A549 (cell line): ENCODE measurements at regions not wholly inside any gene's neighbourhood (a gene's known extent, or its start where the extent isn't known, plus 50 kb on each side); places are given as distances from the start of the nearest gene placed in this dataset.

ENCODE experiments used
- ATAC-seq, 2 experiments: fragments of 200-7000 bp in 1 of 2; fragments of >200 bp in 1 of 2; cut with Nextera tagmentation in 1 of 2; cut with Tn5 transposase in 1 of 2; 3 replicates each; pipeline versions ENCODE4 v1.8.0 to v1.9.1; 2018 to 2020; ENCODE audit warnings: mild to moderate bottlenecking in 1 of 2, moderate library complexity in 1 of 2
- CTCF ChIA-PET: fragments of 300-600 bp; sonication (Branson Sonifier 250); formaldehyde crosslinking; extraction: SDS; loops from one replicate; lab custom pipeline; 2021; ENCODE audit warnings: antibody characterized with exemption, inconsistent platforms; lab: Yijun Ruan, JAX
- POLR2A ChIA-PET: fragments of 350-600 bp; formaldehyde crosslinking; extraction: SDS; loops from one replicate; lab custom pipeline; 2021; ENCODE audit warnings: antibody characterized with exemption, inconsistent platforms; lab: Yijun Ruan, JAX
- DNase-seq, 2 experiments: peaks; one replicate each; pipeline versions ENCODE4 v3.0.0 to v3.0.0-alpha.2; 2011 to 2016; ENCODE audit warnings: low read depth in 1 of 2, low spot score in 1 of 2
- FAIRE-seq: peaks from 2 replicates; lab custom pipeline; 2011; peaks lifted over from hg19 to GRCh38; lab: Jason Lieb, UNC
- H3K27ac ChIP-seq, 2 experiments: fragments of >200 bp; sonication (Bioruptor Twin); formaldehyde crosslinking; 3 replicates each; pipeline ENCODE4 v1.5.1; 2016 to 2017
- H3K4me1 ChIP-seq: fragments of >200 bp; sonication (Bioruptor Twin); formaldehyde crosslinking; 3 replicates; pipeline ENCODE4 v1.6.1; 2016
- H3K4me2 ChIP-seq: fragments of >200 bp; sonication (Bioruptor Twin); formaldehyde crosslinking; 3 replicates; pipeline ENCODE4 v1.6.1; 2016
- H3K4me3 ChIP-seq: fragments of >200 bp; sonication (Bioruptor Twin); formaldehyde crosslinking; 3 replicates; pipeline ENCODE4 v1.5.1; 2016
- H3K9me3 ChIP-seq: fragments of >200 bp; sonication (Bioruptor Twin); formaldehyde crosslinking; 3 replicates; pipeline ENCODE4 v1.6.1; 2016
- CBX2 ChIP-seq: fragments of 200-600 bp; sonication (generic); IDR thresholded peaks from 2 replicates; pipeline ENCODE4 v1.6.1; 2016; ENCODE audit warnings: low read depth, mild to moderate bottlenecking, borderline replicate concordance
- ESRRA ChIP-seq: fragments of 150-350 bp; IDR thresholded peaks from 2 replicates; pipeline ENCODE4 v1.6.1; 2014; ENCODE audit warnings: mild to moderate bottlenecking, low read length, borderline replicate concordance
- FOSB ChIP-seq: fragments of 250-450 bp; sonication (Bioruptor Pico); IDR thresholded peaks from 2 replicates; pipeline ENCODE4 v1.5.0; 2020; ENCODE audit warnings: mild to moderate bottlenecking, moderate library complexity
- GATA3 ChIP-seq: IDR thresholded peaks from 2 replicates; pipeline ENCODE4 v1.6.1; 2012; ENCODE audit warnings: borderline replicate concordance
- HEYL ChIP-seq: fragments of 250-450 bp; sonication (Bioruptor Pico); IDR thresholded peaks from 2 replicates; pipeline ENCODE4 v1.8.0; 2021; ENCODE audit warnings: mild to moderate bottlenecking, moderate library complexity
- HOXA7 ChIP-seq: fragments of 250-450 bp; sonication (Bioruptor Pico); IDR thresholded peaks from 2 replicates; pipeline ENCODE4 v1.5.0; 2020; ENCODE audit warnings: mild to moderate bottlenecking, moderate library complexity
- HOXB5 ChIP-seq: fragments of 250-450 bp; sonication (Bioruptor Pico); IDR thresholded peaks from 2 replicates; pipeline ENCODE4 v1.5.0; 2020; ENCODE audit warnings: mild to moderate bottlenecking, moderate library complexity
- KDM5A ChIP-seq: fragments of 200-600 bp; sonication (generic); IDR thresholded peaks from 2 replicates; pipeline ENCODE4 v1.6.1; 2016; ENCODE audit warnings: antibody characterized with exemption, mild to moderate bottlenecking
- MAZ ChIP-seq: fragments of 150-350 bp; IDR thresholded peaks from 2 replicates; pipeline ENCODE4 v1.6.1; 2014; ENCODE audit warnings: antibody characterized with exemption, low read depth, low read length, borderline replicate concordance
- MYC ChIP-seq: IDR thresholded peaks from 2 replicates; pipeline ENCODE4 v1.6.1; 2012; ENCODE audit warnings: mild to moderate bottlenecking, inconsistent platforms, low read length, improper control_type of control experiment, borderline replicate concordance
- NR3C1 ChIP-seq: fragments of >200 bp; sonication (Bioruptor Twin); formaldehyde crosslinking; IDR thresholded peaks from 3 replicates; pipeline ENCODE4 v1.6.1; 2017
- PHF8 ChIP-seq: fragments of 200-600 bp; sonication (generic); IDR thresholded peaks from 2 replicates; pipeline ENCODE4 v1.6.1; 2016; ENCODE audit warnings: low read depth, mild to moderate bottlenecking, antibody characterized with exemption, moderate library complexity, borderline replicate concordance
- RFX5 ChIP-seq: fragments of 450-650 bp; IDR thresholded peaks from 2 replicates; pipeline ENCODE4 v1.7.1; 2014; ENCODE audit warnings: antibody characterized with exemption, mild to moderate bottlenecking, moderate library complexity
- RNF2 ChIP-seq: fragments of 200-600 bp; sonication (generic); IDR thresholded peaks from 2 replicates; pipeline ENCODE4 v1.6.1; 2016; ENCODE audit warnings: low read depth, mild to moderate bottlenecking, antibody characterized with exemption, moderate library complexity, borderline replicate concordance
- TP53 ChIP-seq: fragments of 250-450 bp; sonication (Bioruptor Pico); IDR thresholded peaks from 2 replicates; pipeline ENCODE4 v1.5.0; 2021; ENCODE audit warnings: mild to moderate bottlenecking, moderate library complexity
- ZFP36 ChIP-seq: fragments of 450-650 bp; IDR thresholded peaks from 2 replicates; pipeline ENCODE4 v1.6.1; 2014; ENCODE audit warnings: borderline replicate concordance; ENCODE audit not compliant: partially characterized antibody
- ZSCAN20 ChIP-seq: fragments of 250-450 bp; sonication (Bioruptor Pico); IDR thresholded peaks from 2 replicates; pipeline ENCODE4 v1.8.0; 2022; ENCODE audit warnings: mild to moderate bottlenecking, moderate library complexity
- WGBS: methylation state at CpG from one replicate; pipeline ENCODE4 v1.1.6; 2017; ENCODE audit errors: missing lambda C conversion rate; 5-methylcytosine and 5-hydroxymethylcytosine counted together
- TF ChIP-seq, protein P1 (sequence below): fragments of 200-600 bp; sonication (generic); IDR thresholded peaks from 2 replicates; pipeline ENCODE4 v1.6.1; 2016; ENCODE audit warnings: antibody characterized with exemption, mild to moderate bottlenecking, moderate library complexity
- TF ChIP-seq, protein P2 (sequence below): IDR thresholded peaks from 2 replicates; pipeline ENCODE4 v1.6.1; 2012
- TF ChIP-seq, protein P3 (sequence below): fragments of 450-650 bp; IDR thresholded peaks from 2 replicates; pipeline ENCODE4 v1.6.1; 2014; ENCODE audit warnings: antibody characterized with exemption
- TF ChIP-seq, protein P4 (sequence below): fragments of >200 bp; sonication (Bioruptor Twin); formaldehyde crosslinking; IDR thresholded peaks from 2 replicates; pipeline ENCODE4 v1.6.1; 2016
- TF ChIP-seq, protein P5 (sequence below): IDR thresholded peaks from 2 replicates; pipeline ENCODE4 v1.6.1; 2012; ENCODE audit warnings: low read depth, borderline replicate concordance
- TF ChIP-seq, protein P6 (sequence below): fragments of >200 bp; sonication (Bioruptor Twin); formaldehyde crosslinking; IDR thresholded peaks from 3 replicates; pipeline ENCODE4 v1.6.1; 2016
- TF ChIP-seq, protein P7 (sequence below): fragments of 250-450 bp; sonication (Bioruptor Pico); IDR thresholded peaks from 2 replicates; pipeline ENCODE4 v1.5.0; 2020; ENCODE audit warnings: low read depth, mild to moderate bottlenecking, moderate library complexity

DNA sequence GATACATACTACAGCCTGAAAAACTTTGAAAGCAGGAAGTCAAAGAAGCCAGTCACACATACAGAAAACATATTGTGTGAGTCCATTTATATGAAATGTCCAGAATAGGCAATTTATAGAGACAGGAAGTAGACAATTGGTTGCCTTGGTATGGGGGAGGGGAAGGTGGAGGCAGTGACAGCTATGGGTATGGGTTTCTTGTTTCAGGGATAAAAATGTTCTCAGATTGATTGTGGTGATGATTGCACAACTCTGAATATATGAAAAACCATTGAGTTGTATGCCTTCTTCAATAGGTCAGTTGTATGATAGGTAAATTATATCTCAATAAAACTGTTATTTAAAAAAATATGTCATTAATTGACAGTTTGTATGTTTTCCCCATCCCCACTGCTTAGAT is 137.6 kb downstream of the SNX19 start:
- H3K9me3 ChIP-seq, result no peaks in the 10 kb centered on the region
- DNase-seq (no peak), ATAC-seq (no peak), FAIRE-seq (no peak)
- H3K4me3 ChIP-seq, result no peak overlapping the region
- TF ChIP-seq HOXA7 (CRISPR knock-in tag) (no peak), TP53 (no peak), RNF2 (no peak), KDM5A (no peak), HOXB5 (CRISPR knock-in tag) (no peak), ESRRA (no peak), RFX5 (no peak), ZFP36 (no peak), FOSB (CRISPR knock-in tag) (no peak), PHF8 (no peak), GATA3 (no peak), HEYL (CRISPR knock-in tag) (no peak), NR3C1 (no peak)
- TF ChIP-seq, protein P1, sequence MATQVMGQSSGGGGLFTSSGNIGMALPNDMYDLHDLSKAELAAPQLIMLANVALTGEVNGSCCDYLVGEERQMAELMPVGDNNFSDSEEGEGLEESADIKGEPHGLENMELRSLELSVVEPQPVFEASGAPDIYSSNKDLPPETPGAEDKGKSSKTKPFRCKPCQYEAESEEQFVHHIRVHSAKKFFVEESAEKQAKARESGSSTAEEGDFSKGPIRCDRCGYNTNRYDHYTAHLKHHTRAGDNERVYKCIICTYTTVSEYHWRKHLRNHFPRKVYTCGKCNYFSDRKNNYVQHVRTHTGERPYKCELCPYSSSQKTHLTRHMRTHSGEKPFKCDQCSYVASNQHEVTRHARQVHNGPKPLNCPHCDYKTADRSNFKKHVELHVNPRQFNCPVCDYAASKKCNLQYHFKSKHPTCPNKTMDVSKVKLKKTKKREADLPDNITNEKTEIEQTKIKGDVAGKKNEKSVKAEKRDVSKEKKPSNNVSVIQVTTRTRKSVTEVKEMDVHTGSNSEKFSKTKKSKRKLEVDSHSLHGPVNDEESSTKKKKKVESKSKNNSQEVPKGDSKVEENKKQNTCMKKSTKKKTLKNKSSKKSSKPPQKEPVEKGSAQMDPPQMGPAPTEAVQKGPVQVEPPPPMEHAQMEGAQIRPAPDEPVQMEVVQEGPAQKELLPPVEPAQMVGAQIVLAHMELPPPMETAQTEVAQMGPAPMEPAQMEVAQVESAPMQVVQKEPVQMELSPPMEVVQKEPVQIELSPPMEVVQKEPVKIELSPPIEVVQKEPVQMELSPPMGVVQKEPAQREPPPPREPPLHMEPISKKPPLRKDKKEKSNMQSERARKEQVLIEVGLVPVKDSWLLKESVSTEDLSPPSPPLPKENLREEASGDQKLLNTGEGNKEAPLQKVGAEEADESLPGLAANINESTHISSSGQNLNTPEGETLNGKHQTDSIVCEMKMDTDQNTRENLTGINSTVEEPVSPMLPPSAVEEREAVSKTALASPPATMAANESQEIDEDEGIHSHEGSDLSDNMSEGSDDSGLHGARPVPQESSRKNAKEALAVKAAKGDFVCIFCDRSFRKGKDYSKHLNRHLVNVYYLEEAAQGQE, result no peak
- TF ChIP-seq, protein P2, sequence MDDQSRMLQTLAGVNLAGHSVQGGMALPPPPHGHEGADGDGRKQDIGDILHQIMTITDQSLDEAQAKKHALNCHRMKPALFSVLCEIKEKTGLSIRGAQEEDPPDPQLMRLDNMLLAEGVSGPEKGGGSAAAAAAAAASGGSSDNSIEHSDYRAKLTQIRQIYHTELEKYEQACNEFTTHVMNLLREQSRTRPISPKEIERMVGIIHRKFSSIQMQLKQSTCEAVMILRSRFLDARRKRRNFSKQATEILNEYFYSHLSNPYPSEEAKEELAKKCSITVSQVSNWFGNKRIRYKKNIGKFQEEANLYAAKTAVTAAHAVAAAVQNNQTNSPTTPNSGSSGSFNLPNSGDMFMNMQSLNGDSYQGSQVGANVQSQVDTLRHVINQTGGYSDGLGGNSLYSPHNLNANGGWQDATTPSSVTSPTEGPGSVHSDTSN, result no peak
- TF ChIP-seq, protein P3, sequence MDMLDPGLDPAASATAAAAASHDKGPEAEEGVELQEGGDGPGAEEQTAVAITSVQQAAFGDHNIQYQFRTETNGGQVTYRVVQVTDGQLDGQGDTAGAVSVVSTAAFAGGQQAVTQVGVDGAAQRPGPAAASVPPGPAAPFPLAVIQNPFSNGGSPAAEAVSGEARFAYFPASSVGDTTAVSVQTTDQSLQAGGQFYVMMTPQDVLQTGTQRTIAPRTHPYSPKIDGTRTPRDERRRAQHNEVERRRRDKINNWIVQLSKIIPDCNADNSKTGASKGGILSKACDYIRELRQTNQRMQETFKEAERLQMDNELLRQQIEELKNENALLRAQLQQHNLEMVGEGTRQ, result no peak
- TF ChIP-seq, protein P4, sequence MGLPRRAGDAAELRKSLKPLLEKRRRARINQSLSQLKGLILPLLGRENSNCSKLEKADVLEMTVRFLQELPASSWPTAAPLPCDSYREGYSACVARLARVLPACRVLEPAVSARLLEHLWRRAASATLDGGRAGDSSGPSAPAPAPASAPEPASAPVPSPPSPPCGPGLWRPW, result no peak
- TF ChIP-seq, protein P5, sequence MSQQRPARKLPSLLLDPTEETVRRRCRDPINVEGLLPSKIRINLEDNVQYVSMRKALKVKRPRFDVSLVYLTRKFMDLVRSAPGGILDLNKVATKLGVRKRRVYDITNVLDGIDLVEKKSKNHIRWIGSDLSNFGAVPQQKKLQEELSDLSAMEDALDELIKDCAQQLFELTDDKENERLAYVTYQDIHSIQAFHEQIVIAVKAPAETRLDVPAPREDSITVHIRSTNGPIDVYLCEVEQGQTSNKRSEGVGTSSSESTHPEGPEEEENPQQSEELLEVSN, result no peak
- ChIA-PET POLR2A (no interaction called here), CTCF (no interaction called here)
- no peak overlapping the region for H3K27ac ChIP-seq
- peaks cover 15% of the 10 kb centered on the region for H3K4me1 ChIP-seq
- no peak overlapping the region for H3K4me2 ChIP-seq

DNA sequence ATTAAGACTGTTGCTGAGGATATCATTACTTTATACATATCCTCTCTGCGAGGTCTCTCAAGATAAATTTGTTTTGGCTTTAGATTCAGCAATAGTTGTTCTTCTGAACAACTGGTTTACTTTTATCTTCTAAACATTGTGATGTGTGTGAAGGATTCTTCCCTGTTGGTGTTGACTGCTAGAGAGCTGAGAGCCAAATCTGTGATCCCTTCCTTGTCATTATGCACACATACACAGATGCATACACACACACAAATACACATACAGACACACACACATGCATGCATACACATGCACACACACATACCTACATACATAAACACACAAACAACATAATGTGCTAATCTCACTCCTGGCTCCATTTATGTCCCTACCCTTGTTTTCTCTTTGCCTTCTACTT is 137.0 kb downstream of the SNX19 start:
- Histone ChIP-seq H3K4me2 (no peak overlapping the region), H3K9me3 (no peaks in the 10 kb centered on the region), H3K4me3 (no peak overlapping the region), H3K4me1 (peaks cover 15% of the 10 kb centered on the region), H3K27ac (no peak overlapping the region)
- POLR2A ChIA-PET, result no interaction called here
- FAIRE-seq (no peak), ATAC-seq (no peak), DNase-seq (no peak)
- WGBS, result 81% methylated on average over 1 of the region's 1 CpG
- CTCF ChIA-PET, result no interaction called here
- TF ChIP-seq ZSCAN20 (CRISPR knock-in tag), result no peak
- TF ChIP-seq MYC, result no peak
- TF ChIP-seq MAZ, result no peak
- TF ChIP-seq PHF8, result no peak
- TF ChIP-seq, protein P6, sequence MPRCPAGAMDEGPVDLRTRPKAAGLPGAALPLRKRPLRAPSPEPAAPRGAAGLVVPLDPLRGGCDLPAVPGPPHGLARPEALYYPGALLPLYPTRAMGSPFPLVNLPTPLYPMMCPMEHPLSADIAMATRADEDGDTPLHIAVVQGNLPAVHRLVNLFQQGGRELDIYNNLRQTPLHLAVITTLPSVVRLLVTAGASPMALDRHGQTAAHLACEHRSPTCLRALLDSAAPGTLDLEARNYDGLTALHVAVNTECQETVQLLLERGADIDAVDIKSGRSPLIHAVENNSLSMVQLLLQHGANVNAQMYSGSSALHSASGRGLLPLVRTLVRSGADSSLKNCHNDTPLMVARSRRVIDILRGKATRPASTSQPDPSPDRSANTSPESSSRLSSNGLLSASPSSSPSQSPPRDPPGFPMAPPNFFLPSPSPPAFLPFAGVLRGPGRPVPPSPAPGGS, result no peak
- TF ChIP-seq CBX2, result no peak
- TF ChIP-seq RNF2, result no peak
- TF ChIP-seq, protein P7, sequence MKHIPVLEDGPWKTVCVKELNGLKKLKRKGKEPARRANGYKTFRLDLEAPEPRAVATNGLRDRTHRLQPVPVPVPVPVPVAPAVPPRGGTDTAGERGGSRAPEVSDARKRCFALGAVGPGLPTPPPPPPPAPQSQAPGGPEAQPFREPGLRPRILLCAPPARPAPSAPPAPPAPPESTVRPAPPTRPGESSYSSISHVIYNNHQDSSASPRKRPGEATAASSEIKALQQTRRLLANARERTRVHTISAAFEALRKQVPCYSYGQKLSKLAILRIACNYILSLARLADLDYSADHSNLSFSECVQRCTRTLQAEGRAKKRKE (CRISPR knock-in tag), result no peak
- TF ChIP-seq NR3C1, result no peak
- TF ChIP-seq FOSB (CRISPR knock-in tag), result no peak
- TF ChIP-seq, protein P1, result no peak
